Thoracic aorta (tissue), 2 donors: ENCODE measurements at regions not wholly inside any gene's neighbourhood (a gene's known extent, or its start where the extent isn't known, plus 50 kb on each side); places are given as distances from the start of the nearest gene placed in this dataset.

ENCODE experiments used
- ATAC-seq: fragments of 150-250 bp; one replicate; pipeline ENCODE4 v1.8.0; 2017; ENCODE audit warnings: low read depth; ENCODE audit not compliant: insufficient number of reproducible peaks, low FRiP score
- DNase-seq: peaks from one replicate; pipeline ENCODE4 v3.0.0-alpha.2; 2020; ENCODE audit warnings: low spot score
- H3K27ac ChIP-seq, 2 donors: fragments of 200-600 bp; sonication (generic); 1 replicate in 1 of 2; 2 replicates in 1 of 2; pipeline ENCODE4 v1.5.1; 2016; ENCODE audit warnings: mild to moderate bottlenecking in 2 of 2, moderate library complexity in 2 of 2
- H3K27me3 ChIP-seq: fragments of 200-600 bp; sonication (generic); replicated peaks from 2 replicates; pipeline ENCODE4 v1.6.0; 2016; ENCODE audit warnings: mild to moderate bottlenecking; ENCODE audit not compliant: insufficient read depth
- H3K36me3 ChIP-seq: fragments of 200-600 bp; sonication (generic); one replicate; pipeline ENCODE4 v1.5.1; 2016
- H3K4me1 ChIP-seq, 2 donors: fragments of 200-600 bp; sonication (generic); 1 replicate in 1 of 2; 2 replicates in 1 of 2; pipeline versions ENCODE4 v1.5.1 to v1.6.0; 2016; ENCODE audit warnings: low read depth in 2 of 2, mild to moderate bottlenecking in 1 of 2; ENCODE audit not compliant: control insufficient read depth in 1 of 2
- H3K4me3 ChIP-seq: fragments of 200-600 bp; sonication (generic); 2 replicates; pipeline ENCODE4 v1.5.1; 2016; ENCODE audit warnings: mild to moderate bottlenecking
- H3K9me3 ChIP-seq: fragments of 200-600 bp; sonication (generic); 2 replicates; pipeline ENCODE4 v1.5.1; 2016
- CTCF ChIP-seq: fragments of 200-600 bp; sonication (generic); IDR thresholded peaks from one replicate; pipeline ENCODE4 v1.5.1; 2019; ENCODE audit warnings: antibody characterized with exemption

DNA sequence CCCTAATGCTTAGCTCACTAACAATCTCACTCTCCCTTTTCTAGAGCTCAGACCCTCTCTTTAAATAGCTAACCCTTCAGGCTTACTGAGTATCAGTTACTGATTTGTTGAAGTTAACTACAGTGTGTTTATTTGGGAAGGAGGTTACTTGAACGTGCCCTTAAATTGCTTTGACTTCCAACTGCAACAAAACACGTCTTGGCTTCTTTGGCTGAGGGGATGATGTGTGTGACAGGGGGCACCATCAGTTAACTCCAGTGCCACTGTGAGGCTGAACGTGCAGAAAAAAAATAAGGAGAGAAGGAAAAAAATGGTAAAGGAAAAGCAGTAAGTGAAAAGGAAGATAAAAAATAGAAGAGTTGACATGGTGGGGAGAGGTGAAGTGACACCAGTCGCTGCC, 75.1 kb upstream of the NRIP1 start:
- TF ChIP-seq CTCF: no peak
- Histone ChIP-seq H3K27me3 (no peaks in the 10 kb centered on the region), H3K4me1 (peaks cover 9 to 18% of the 10 kb centered on the region in 2 donors), H3K36me3 (no peaks in the 10 kb centered on the region), H3K4me3 (no peak overlapping the region), H3K27ac (no peak overlapping the region), H3K9me3 (no peaks in the 10 kb centered on the region)
- ATAC-seq: no peak
- DNase-seq: no peak

DNA sequence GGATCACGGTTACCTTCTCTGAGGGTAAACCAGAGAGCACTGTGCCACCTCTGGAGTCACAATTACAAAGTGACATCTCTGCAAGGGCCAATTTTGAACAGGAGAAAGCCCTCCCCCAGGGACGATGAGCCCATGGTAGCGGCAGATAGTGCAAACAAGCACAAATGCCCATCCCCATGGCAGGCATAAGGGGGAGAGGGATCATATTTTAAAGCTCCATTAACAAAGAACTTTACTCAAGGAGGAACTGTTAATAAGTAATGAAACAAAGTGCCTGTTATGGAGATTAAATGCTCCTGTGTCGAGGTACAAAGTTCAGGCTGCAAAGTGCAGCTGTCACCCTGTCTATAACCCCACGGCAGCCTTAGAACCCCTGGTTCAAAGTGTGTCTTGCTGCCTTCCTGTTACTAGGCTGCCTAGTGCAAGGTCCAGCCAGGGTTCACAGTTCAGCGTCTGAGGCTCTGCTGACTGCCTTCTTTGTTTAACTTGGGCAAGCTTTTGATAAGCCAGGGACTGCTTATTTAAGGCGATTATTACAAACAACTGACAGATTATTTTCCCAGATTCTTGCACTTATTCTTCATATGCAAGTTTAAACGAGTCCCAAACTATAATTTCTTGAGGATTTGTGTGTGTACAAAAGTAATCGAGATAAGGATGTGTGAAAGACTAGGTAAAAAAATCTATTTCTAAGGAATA, 75.7 kb upstream of the NRIP1 start:
- DNase-seq (no peak), ATAC-seq (no peak)
- H3K4me1 ChIP-seq: peaks cover 6 to 15% of the 10 kb centered on the region in 2 donors
- H3K27ac ChIP-seq: no peak overlapping the region
- H3K27me3 ChIP-seq: no peaks in the 10 kb centered on the region
- H3K9me3 ChIP-seq: no peaks in the 10 kb centered on the region
- no peak for TF ChIP-seq CTCF
- H3K4me3 ChIP-seq: no peak overlapping the region
- no peaks in the 10 kb centered on the region for H3K36me3 ChIP-seq

DNA sequence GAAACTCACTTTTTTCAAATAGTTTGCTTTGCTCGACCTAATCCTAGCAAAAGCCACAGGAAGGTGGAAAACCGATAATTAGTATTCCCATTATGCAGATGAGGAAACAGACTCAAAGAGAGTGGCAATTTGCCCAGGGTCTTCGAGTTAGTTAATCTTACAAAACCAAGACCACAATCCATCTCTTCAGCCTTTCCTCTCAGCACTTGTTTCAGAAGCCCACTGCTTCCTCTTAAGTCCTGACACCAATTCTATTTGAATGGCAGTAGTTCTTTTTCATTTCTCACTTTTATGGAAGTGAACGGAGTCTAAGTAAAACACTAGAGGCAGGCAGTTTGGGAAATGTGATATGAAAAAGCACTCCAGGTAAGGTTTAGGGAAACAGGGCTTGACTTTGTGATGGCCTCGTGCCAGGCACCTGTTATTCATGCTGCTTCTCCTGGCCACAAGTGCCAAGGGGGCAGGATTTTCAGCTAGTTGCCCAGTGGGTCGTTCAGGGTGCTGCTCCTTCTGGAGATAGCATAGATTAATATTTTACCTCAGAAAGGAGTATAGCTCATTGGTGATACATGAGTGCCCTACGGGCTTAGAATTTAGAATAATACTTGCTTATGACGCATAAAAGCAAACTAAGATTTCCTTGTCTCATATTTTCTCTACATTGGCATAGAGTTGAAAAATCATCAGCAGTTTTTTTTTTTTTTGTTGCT, 76.6 kb upstream of the NRIP1 start:
- H3K27me3 ChIP-seq: no peaks in the 10 kb centered on the region

DNA sequence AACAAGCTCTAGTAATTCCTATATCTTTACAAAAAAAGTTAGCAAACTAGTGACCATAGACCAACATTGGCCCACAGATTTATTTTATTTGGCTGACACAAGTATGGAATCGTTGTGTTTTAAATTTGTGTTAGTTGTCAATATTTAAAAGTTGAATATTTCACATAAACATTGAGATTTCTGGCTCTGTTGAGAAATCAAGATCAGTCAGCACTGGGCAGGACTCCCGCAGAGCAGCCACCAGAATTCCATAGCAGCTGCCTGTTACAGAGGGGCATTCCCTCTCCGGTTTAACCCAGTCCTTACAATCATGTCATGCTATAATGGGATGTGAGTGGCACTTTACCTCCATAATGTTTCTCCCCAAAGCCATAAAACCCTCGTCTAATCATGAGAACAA, 79.2 kb upstream of the NRIP1 start:
- H3K4me3 ChIP-seq: no peak overlapping the region
- DNase-seq: no peak
- H3K27me3 ChIP-seq: no peaks in the 10 kb centered on the region
- no peak for ATAC-seq
- H3K4me1 ChIP-seq: peaks cover 6 to 19% of the 10 kb centered on the region in 2 donors
- no peak overlapping the region for H3K27ac ChIP-seq
- H3K9me3 ChIP-seq: no peaks in the 10 kb centered on the region
- no peaks in the 10 kb centered on the region for H3K36me3 ChIP-seq
- no peak for TF ChIP-seq CTCF

More for the DNA sequence above, 76.6 kb upstream of the NRIP1 start:
- Histone ChIP-seq H3K4me3 (no peak overlapping the region), H3K27ac (no peak overlapping the region), H3K36me3 (no peaks in the 10 kb centered on the region), H3K4me1 (peaks cover 6 to 15% of the 10 kb centered on the region in 2 donors), H3K9me3 (no peaks in the 10 kb centered on the region)
- ATAC-seq (no peak), DNase-seq (no peak)
- TF ChIP-seq CTCF: no peak

DNA sequence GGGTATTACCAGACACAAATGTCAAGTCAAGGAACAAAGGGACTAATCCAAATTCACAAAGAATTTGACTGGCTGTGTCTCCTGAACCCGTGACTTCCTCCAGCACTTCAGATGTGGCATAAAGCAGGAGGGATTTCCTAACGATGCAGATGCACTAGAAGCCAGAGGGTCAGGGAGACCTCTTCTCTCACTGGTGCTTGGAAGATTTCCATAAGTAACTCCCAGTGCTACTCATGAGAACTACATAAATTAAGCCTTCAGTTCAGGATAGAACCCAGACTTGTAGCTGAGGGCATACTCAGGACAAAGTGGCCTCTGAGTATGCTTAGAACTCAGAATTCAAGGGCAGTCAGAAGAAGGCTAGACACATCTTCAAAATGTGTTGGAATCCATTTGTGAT, 83.6 kb upstream of the NRIP1 start:
- no peaks in the 10 kb centered on the region for H3K27me3 ChIP-seq
- H3K4me1 ChIP-seq: peaks cover 0 to 4% of the 10 kb centered on the region in 2 donors

More for the DNA sequence above, 83.6 kb upstream of the NRIP1 start:
- H3K36me3 ChIP-seq: no peaks in the 10 kb centered on the region
- H3K27ac ChIP-seq: no peak overlapping the region
- ATAC-seq (no peak), DNase-seq (no peak)
- H3K9me3 ChIP-seq: no peaks in the 10 kb centered on the region
- no peak for TF ChIP-seq CTCF
- H3K4me3 ChIP-seq: no peak overlapping the region
